Fibroblast of the aortic adventitia (primary cell): ENCODE measurements at regions not wholly inside any gene's neighbourhood (a gene's known extent, or its start where the extent isn't known, plus 50 kb on each side); places are given as distances from the start of the nearest gene placed in this dataset.
"Not testable (repeated sequence)": the region's sequence is repeated elsewhere in the genome, so short reads cannot be mapped to it uniquely, and the experiment has no call there.

Experiments used
- DNase-seq: peaks from one replicate; pipeline ENCODE4 v3.0.0-alpha.2; 2010; ENCODE audit warnings: low read depth
- H3K4me3 ChIP-seq: 2 replicates; pipeline ENCODE4 v1.5.1; 2011; ENCODE audit warnings: low read depth, mild to moderate bottlenecking, control low read depth, low read length, moderate library complexity
- CTCF ChIP-seq: IDR thresholded peaks from 2 replicates; pipeline ENCODE4 v1.5.1; 2011; ENCODE audit warnings: mild to moderate bottlenecking, low read length, control low read depth, inconsistent platforms; ENCODE audit not compliant: insufficient read depth

GRCh38 chr13:62110079-62110478, 694.4 kb upstream of the PCDH20 start:
- no peak overlapping the region for H3K4me3 ChIP-seq
- DNase-seq = no peak
- TF ChIP-seq CTCF = no peak

- DNase-seq, H3K4me3 ChIP-seq: not testable (repeated sequence)
Measured at GRCh38 chr13:62104136-62104535, 688.5 kb upstream of the PCDH20 start.

DNA sequence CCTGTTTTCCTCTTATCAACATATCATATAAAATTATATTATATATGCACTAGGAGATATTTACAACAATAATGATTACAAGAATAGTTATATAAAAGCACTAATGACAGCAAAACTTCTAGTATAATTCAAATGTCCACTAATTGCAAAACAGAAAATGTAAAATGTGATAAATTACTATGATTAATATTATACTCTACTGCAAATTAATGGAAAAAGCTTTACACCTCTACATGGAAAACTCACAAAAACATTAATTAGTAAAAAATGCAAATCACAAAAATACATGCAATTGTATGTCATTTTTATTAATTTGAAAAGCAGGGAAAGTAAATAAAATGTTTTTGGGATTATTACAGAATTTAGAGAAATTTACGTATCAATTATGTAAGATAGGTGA, 681.0 kb upstream of the PCDH20 start:
- DNase-seq = no peak
- TF ChIP-seq CTCF = no peak

DNA sequence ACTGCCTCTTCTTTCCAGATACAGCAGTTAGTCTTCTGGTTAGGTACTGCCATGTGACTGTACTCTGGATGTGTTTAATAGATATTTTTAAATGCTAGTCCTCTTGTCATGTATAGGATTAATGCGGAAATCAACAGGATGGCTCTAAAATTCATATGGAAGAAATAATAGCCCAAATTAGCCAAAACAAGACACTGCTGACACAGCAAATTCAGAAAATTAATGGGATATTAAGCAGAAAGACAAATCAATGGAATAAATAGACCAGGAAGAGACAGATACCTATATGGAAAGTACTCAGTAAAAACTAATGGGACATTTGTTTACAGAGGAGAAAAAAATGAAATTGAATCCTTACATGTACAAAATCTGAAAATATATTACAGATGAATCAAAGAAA, 679.3 kb upstream of the PCDH20 start:
- DNase-seq = no peak
- H3K4me3 ChIP-seq = no peak overlapping the region

More for the DNA sequence above, 681.0 kb upstream of the PCDH20 start:
- no peak overlapping the region for H3K4me3 ChIP-seq

DNA sequence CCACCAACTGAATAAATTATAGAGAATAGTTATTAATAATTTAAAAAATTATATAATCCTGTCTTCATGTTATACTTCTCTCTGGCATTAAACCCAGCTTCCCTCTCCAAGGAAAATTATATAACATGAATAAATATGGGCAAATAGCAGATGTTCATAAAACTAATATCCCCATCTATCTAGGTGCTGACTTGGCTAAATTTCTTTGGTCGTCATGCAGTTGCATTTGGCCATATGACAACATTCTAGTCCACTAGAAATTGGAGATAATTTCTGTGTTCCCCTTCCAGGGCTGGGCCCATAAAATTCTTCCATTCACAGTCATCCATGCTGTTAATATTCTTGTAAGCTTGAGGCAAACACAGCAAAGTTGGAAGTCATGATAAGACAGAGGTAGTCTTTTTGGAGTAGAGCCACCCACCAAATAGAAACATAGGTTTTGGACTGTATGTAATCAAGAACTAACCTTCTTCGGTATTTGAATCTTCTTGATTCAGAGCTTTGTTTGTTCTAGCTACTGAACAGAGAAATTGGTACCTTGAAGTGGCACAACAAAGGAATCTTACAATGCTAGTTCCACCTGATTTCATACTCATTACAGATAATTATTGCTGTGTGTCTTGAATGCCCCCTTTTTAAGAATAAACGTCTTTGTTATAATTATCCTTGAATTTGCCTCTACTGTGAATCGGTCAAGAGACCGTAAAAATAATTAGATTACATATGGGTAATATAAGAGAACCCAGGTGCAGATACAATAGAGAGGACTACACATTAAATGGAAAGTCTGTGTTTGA, 678.5 kb upstream of the PCDH20 start:
- no peak for TF ChIP-seq CTCF
- no peak for DNase-seq
- no peak overlapping the region for H3K4me3 ChIP-seq

More for the DNA sequence above, 679.3 kb upstream of the PCDH20 start:
- TF ChIP-seq CTCF = no peak

GRCh38 chr13:62092949-62093348, 677.3 kb upstream of the PCDH20 start:
- no peak overlapping the region for H3K4me3 ChIP-seq
- no peak for DNase-seq
- no peak for TF ChIP-seq CTCF

GRCh38 chr13:62092536-62092935, 676.9 kb upstream of the PCDH20 start:
- TF ChIP-seq CTCF = no peak
- H3K4me3 ChIP-seq = no peak overlapping the region
- no peak for DNase-seq
